GM18505 (cell line): ENCODE measurements at regions not wholly inside any gene's neighbourhood (a gene's known extent, or its start where the extent isn't known, plus 50 kb on each side); places are given as distances from the start of the nearest gene placed in this dataset.

Experiments used
- ATAC-seq: cut with Tn5 transposase; IDR thresholded peaks from one replicate; pipeline ENCODE4 v1.9.1; 2021; ENCODE audit not compliant: unreplicated experiment
- POLR2A ChIP-seq: IDR thresholded peaks from 4 replicates; pipeline ENCODE4 v1.6.1; 2011; ENCODE audit warnings: borderline replicate concordance; ENCODE audit not compliant: insufficient read depth, insufficient read length; ENCODE audit errors: extremely low read depth

DNA sequence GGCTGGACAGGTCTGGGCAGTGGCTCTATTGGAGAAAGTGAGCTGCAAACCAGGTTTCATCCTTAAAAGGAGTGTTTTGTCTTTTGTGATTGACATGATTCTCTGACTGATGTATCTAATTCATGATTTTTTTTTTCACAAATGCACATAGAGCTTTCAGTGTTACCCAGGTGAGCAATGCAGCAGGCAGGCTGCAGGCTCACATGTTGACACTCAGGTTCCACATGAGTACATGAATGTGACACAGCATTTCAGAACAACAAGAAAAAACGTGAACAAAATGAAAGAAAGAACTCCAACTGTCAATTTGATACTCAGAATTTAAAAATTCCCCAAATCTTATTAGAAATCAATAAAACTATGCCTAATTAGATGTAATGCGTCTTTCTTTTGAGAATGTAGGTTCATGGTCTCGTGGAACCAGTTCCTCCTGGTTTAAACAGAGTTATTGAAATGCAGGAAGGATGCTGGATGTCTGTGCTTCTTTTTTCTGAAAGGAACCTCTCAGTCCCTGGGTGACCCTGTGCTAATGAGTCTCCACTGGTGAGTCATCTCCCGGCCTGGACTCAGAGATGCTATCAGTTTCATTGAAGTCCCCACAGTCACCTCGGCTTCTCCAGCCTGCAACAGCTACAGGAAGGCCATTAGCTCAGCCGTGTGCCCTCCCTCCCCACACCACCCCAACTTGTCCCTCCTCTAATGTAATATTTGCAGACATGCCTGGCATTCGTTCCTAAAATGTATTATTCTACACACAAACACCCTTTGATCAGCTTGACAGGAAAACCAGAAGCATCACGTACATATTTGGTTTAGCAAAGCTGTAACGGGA lies 430.4 kb downstream of the LPIN1 start:
- ATAC-seq = peak; percentile 76
- no peak for TF ChIP-seq POLR2A

GRCh38 chr2:12177455-12178288 lies 431.2 kb downstream of the LPIN1 start:
- TF ChIP-seq POLR2A = no peak
- peak; percentile 83 for ATAC-seq

DNA sequence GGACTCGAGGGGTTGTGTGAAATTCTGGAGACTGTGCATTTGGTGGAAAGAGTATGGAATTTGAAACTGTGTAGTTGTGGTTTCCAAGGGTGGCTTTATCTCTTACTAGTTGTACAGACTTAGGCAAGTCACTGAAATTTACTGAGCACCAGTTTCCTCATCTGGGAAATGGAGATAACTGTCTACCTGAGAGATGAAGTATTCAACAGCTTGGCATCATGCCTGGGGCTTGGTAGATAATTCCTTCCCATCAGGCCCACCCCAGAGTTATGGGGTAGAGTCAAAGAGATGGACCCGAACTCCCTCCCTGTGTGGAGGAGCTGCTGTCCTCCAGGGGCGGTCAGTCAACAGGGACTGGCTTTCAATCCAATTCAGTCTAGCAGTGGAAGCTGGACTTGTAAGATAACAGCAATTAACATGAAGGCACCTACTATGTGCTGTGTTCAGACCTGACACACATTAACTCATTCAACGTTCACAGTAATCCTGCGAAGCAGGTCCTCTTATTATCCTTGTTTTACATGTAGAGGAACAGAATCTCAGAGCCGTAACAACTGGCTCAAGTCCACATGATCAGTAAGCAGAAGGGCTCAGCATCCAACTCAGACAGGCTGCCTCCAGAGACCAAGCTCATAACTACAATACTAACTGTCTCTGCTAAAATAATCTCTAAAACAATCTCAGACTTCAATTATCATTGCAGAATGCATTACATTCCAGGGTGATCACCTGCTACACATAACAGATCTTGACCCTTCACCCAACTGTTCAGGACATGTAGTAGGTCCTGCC lies 432.1 kb downstream of the LPIN1 start:
- TF ChIP-seq POLR2A = no peak
- no peak for ATAC-seq

- no peak for TF ChIP-seq POLR2A
- no peak for ATAC-seq
Observed at GRCh38 chr2:12180031-12180430, 433.6 kb downstream of the LPIN1 start.

- no peak for TF ChIP-seq POLR2A
- ATAC-seq = no peak
Observed at GRCh38 chr2:12183032-12183645, 436.7 kb downstream of the LPIN1 start.

- ATAC-seq = no peak
- TF ChIP-seq POLR2A = no peak
Observed at GRCh38 chr2:12192762-12193161, 446.3 kb downstream of the LPIN1 start.

- no peak for ATAC-seq
- TF ChIP-seq POLR2A = no peak
Observed at GRCh38 chr2:12194968-12195367, 448.5 kb downstream of the LPIN1 start.

GRCh38 chr2:12196495-12196894 lies 450.1 kb downstream of the LPIN1 start:
- ATAC-seq = peak; percentile 59
- no peak for TF ChIP-seq POLR2A

- no peak for TF ChIP-seq POLR2A
- ATAC-seq = no peak
Observed at GRCh38 chr2:12197133-12197532, 450.7 kb downstream of the LPIN1 start.

- no peak for ATAC-seq
- TF ChIP-seq POLR2A = no peak
Observed at GRCh38 chr2:12199491-12200211, 453.2 kb downstream of the LPIN1 start.

- ATAC-seq = no peak
- TF ChIP-seq POLR2A = no peak
Observed at GRCh38 chr2:12201369-12201768, 454.9 kb downstream of the LPIN1 start.
